ENCODE measurements at regions not wholly inside any gene's neighbourhood (a gene's known extent, or its start where the extent isn't known, plus 50 kb on each side); places are given as distances from the start of the nearest gene placed in this dataset.
"Not testable (repeated sequence)": the region's sequence is repeated elsewhere in the genome, so short reads cannot be mapped to it uniquely, and the experiment has no call there.

GRCh38 chr2:87418823-87419822, 328.8 kb upstream of the PLGLB2 start:
- ATAC-seq (ENCODE audit: low FRiP score); H3K36me3 ChIP-seq (ENCODE audit: control insufficient read depth in 1 of 2, insufficient read depth in 2 of 2, low read length in 1 of 2); H3K4me1 ChIP-seq (ENCODE audit: control insufficient read depth in 1 of 2, insufficient read depth in 2 of 2, low read length in 2 of 2); H3K27ac ChIP-seq (ENCODE audit: low read depth in 1 of 2, low read length in 2 of 2); H3K4me3 ChIP-seq (ENCODE audit: low read length in 2 of 2); intact Hi-C loops (cut with DNase I); H3K27me3 ChIP-seq (ENCODE audit: control insufficient read depth in 1 of 2, insufficient read depth in 2 of 2, low read length in 1 of 2); H3K9me3 ChIP-seq (ENCODE audit: control insufficient read depth, low read length): not testable (repeated sequence)
- peak in 1 of 2 donors; percentile 53 for DNase-seq
- WGBS, 2 donors, result 85 to 87% methylated on average over 6 of the region's 9 CpGs

- H3K27ac ChIP-seq (ENCODE audit: low read depth in 1 of 2, low read length in 2 of 2); H3K36me3 ChIP-seq (ENCODE audit: control insufficient read depth in 1 of 2, insufficient read depth in 2 of 2, low read length in 1 of 2); ATAC-seq (ENCODE audit: low FRiP score); intact Hi-C loops (cut with DNase I); DNase-seq; H3K4me3 ChIP-seq (ENCODE audit: low read length in 2 of 2); H3K9me3 ChIP-seq (ENCODE audit: control insufficient read depth, low read length); H3K27me3 ChIP-seq (ENCODE audit: control insufficient read depth in 1 of 2, insufficient read depth in 2 of 2, low read length in 1 of 2); H3K4me1 ChIP-seq (ENCODE audit: control insufficient read depth in 1 of 2, insufficient read depth in 2 of 2, low read length in 2 of 2): not testable (repeated sequence)
- 95 to 100% methylated on average over 1 to 2 of the region's 5 CpGs for WGBS, 2 donors
Measured at GRCh38 chr2:87419980-87420379, 327.9 kb upstream of the PLGLB2 start.

- DNase-seq, result peak in 1 of 2 donors; percentile 46
- H3K4me1 ChIP-seq (ENCODE audit: control insufficient read depth in 1 of 2, insufficient read depth in 2 of 2, low read length in 2 of 2); H3K4me3 ChIP-seq (ENCODE audit: low read length in 2 of 2); H3K27me3 ChIP-seq (ENCODE audit: control insufficient read depth in 1 of 2, insufficient read depth in 2 of 2, low read length in 1 of 2); H3K36me3 ChIP-seq (ENCODE audit: control insufficient read depth in 1 of 2, insufficient read depth in 2 of 2, low read length in 1 of 2); ATAC-seq (ENCODE audit: low FRiP score); H3K27ac ChIP-seq (ENCODE audit: low read depth in 1 of 2, low read length in 2 of 2); intact Hi-C loops (cut with DNase I); H3K9me3 ChIP-seq (ENCODE audit: control insufficient read depth, low read length): not testable (repeated sequence)
- 88 to 89% methylated on average over 4 of the region's 4 CpGs for WGBS, 2 donors
Measured at GRCh38 chr2:87420954-87421353, 326.9 kb upstream of the PLGLB2 start.

GRCh38 chr2:87423796-87424762, 323.8 kb upstream of the PLGLB2 start:
- DNase-seq; H3K36me3 ChIP-seq (ENCODE audit: control insufficient read depth in 1 of 2, insufficient read depth in 2 of 2, low read length in 1 of 2); H3K27me3 ChIP-seq (ENCODE audit: control insufficient read depth in 1 of 2, insufficient read depth in 2 of 2, low read length in 1 of 2); H3K27ac ChIP-seq (ENCODE audit: low read depth in 1 of 2, low read length in 2 of 2); ATAC-seq (ENCODE audit: low FRiP score); H3K4me3 ChIP-seq (ENCODE audit: low read length in 2 of 2); H3K9me3 ChIP-seq (ENCODE audit: control insufficient read depth, low read length); intact Hi-C loops (cut with DNase I); H3K4me1 ChIP-seq (ENCODE audit: control insufficient read depth in 1 of 2, insufficient read depth in 2 of 2, low read length in 2 of 2): not testable (repeated sequence)
- WGBS, 2 donors, result 79 to 86% methylated on average over 5 to 6 of the region's 7 CpGs

GRCh38 chr2:87424763-87425154, 323.1 kb upstream of the PLGLB2 start:
- H3K27me3 ChIP-seq (ENCODE audit: control insufficient read depth in 1 of 2, insufficient read depth in 2 of 2, low read length in 1 of 2); intact Hi-C loops (cut with DNase I); DNase-seq; H3K4me1 ChIP-seq (ENCODE audit: control insufficient read depth in 1 of 2, insufficient read depth in 2 of 2, low read length in 2 of 2); H3K36me3 ChIP-seq (ENCODE audit: control insufficient read depth in 1 of 2, insufficient read depth in 2 of 2, low read length in 1 of 2); H3K9me3 ChIP-seq (ENCODE audit: control insufficient read depth, low read length); ATAC-seq (ENCODE audit: low FRiP score); H3K4me3 ChIP-seq (ENCODE audit: low read length in 2 of 2); H3K27ac ChIP-seq (ENCODE audit: low read depth in 1 of 2, low read length in 2 of 2): not testable (repeated sequence)
- no CpG with 5 or more reads among the region's 1 CpG for WGBS, 2 donors

- H3K9me3 ChIP-seq (ENCODE audit: control insufficient read depth, low read length); DNase-seq; H3K27me3 ChIP-seq (ENCODE audit: control insufficient read depth in 1 of 2, insufficient read depth in 2 of 2, low read length in 1 of 2); H3K4me1 ChIP-seq (ENCODE audit: control insufficient read depth in 1 of 2, insufficient read depth in 2 of 2, low read length in 2 of 2); H3K4me3 ChIP-seq (ENCODE audit: low read length in 2 of 2); H3K27ac ChIP-seq (ENCODE audit: low read depth in 1 of 2, low read length in 2 of 2); ATAC-seq (ENCODE audit: low FRiP score); H3K36me3 ChIP-seq (ENCODE audit: control insufficient read depth in 1 of 2, insufficient read depth in 2 of 2, low read length in 1 of 2); intact Hi-C loops (cut with DNase I): not testable (repeated sequence)
- 71 to 90% methylated on average over 3 of the region's 3 CpGs for WGBS, 2 donors
Measured at GRCh38 chr2:87425191-87425590, 322.7 kb upstream of the PLGLB2 start.

- H3K9me3 ChIP-seq (ENCODE audit: control insufficient read depth, low read length); ATAC-seq (ENCODE audit: low FRiP score); H3K27ac ChIP-seq (ENCODE audit: low read depth in 1 of 2, low read length in 2 of 2); H3K36me3 ChIP-seq (ENCODE audit: control insufficient read depth in 1 of 2, insufficient read depth in 2 of 2, low read length in 1 of 2); DNase-seq; H3K4me1 ChIP-seq (ENCODE audit: control insufficient read depth in 1 of 2, insufficient read depth in 2 of 2, low read length in 2 of 2); H3K27me3 ChIP-seq (ENCODE audit: control insufficient read depth in 1 of 2, insufficient read depth in 2 of 2, low read length in 1 of 2); intact Hi-C loops (cut with DNase I); H3K4me3 ChIP-seq (ENCODE audit: low read length in 2 of 2): not testable (repeated sequence)
- 88 to 92% methylated on average over 3 of the region's 3 CpGs for WGBS, 2 donors
Measured at GRCh38 chr2:87425717-87426116, 322.2 kb upstream of the PLGLB2 start.

GRCh38 chr2:87428452-87429130, 319.3 kb upstream of the PLGLB2 start:
- H3K36me3 ChIP-seq (ENCODE audit: control insufficient read depth in 1 of 2, insufficient read depth in 2 of 2, low read length in 1 of 2); H3K4me1 ChIP-seq (ENCODE audit: control insufficient read depth in 1 of 2, insufficient read depth in 2 of 2, low read length in 2 of 2); H3K9me3 ChIP-seq (ENCODE audit: control insufficient read depth, low read length); intact Hi-C loops (cut with DNase I); H3K27me3 ChIP-seq (ENCODE audit: control insufficient read depth in 1 of 2, insufficient read depth in 2 of 2, low read length in 1 of 2); ATAC-seq (ENCODE audit: low FRiP score); H3K27ac ChIP-seq (ENCODE audit: low read depth in 1 of 2, low read length in 2 of 2); H3K4me3 ChIP-seq (ENCODE audit: low read length in 2 of 2): not testable (repeated sequence)
- DNase-seq, result peak in 1 of 2 donors; percentile 78
- 87 to 94% methylated on average over 2 of the region's 2 CpGs for WGBS, 2 donors

All from aorta (tissue), 5 donors.